ENCODE measurements at regions not wholly inside any gene's neighbourhood (a gene's known extent, or its start where the extent isn't known, plus 50 kb on each side); places are given as distances from the start of the nearest gene placed in this dataset.

GRCh38 chr4:38254825-38255224, 294.6 kb downstream of the PTTG2 start:
- TF ChIP-seq CTCF (IDR thresholded peaks at IDR 0.05) (no peak), POLR2A (IDR thresholded peaks at IDR 0.05) (no peak), POLR2AphosphoS5 (IDR thresholded peaks at IDR 0.05) (no peak), EP300 (IDR thresholded peaks at IDR 0.05) (no peak)

All from gastroesophageal sphincter (tissue), 3 donors.